ENCODE measurements at regions not wholly inside any gene's neighbourhood (a gene's known extent, or its start where the extent isn't known, plus 50 kb on each side); places are given as distances from the start of the nearest gene placed in this dataset.
"Not testable (repeated sequence)": the region's sequence is repeated elsewhere in the genome, so short reads cannot be mapped to it uniquely, and the experiment has no call there.

- no peak for DNase-seq
These were observed 222.8 kb upstream of the PRKCQ start for GRCh38 chr10:6802759-6803426.

DNA sequence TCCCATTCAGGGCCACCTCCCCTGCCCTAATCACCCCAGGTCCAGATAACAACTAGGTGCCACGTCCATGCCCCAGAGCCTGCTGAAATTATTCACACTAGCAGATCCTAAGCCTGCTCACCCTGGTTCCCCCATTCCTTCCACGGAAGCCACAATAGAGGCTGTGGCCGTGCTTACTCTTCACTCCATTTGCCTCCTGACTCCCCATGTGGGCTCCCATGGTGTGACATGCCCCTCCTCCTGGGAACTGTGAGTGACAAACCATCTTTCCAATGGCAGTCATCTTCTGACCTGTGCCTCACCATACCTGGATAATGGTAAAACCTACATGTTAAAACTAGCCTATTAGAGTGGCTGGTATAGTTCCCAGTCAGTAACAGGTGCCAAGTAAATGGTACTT, 216.2 kb upstream of the PRKCQ start:
- no peak for DNase-seq

DNA sequence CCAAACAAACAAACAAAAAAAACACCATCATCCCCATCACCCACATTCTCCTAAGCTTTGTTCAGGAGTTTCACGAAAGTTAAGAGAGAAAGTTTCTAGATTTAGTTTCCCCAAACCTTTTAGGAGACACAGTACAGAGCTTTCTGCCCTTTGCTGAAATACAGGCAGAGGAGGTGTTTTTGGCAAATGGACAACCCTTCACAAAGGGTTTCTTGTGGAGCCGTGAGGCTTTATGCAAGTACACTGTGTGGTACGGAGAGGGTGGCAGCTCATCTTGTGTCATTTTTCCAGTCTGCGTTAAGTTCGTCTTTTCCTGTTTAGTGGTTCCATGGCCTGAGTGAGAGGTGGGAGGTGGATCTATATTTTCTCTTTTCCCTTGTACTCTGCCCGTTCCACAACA, 215.5 kb upstream of the PRKCQ start:
- no peak for DNase-seq

GRCh38 chr10:6794841-6795240, 214.8 kb upstream of the PRKCQ start:
- not testable (repeated sequence) for DNase-seq

- DNase-seq = no peak
These were observed 214.4 kb upstream of the PRKCQ start for GRCh38 chr10:6794441-6794840.

DNA sequence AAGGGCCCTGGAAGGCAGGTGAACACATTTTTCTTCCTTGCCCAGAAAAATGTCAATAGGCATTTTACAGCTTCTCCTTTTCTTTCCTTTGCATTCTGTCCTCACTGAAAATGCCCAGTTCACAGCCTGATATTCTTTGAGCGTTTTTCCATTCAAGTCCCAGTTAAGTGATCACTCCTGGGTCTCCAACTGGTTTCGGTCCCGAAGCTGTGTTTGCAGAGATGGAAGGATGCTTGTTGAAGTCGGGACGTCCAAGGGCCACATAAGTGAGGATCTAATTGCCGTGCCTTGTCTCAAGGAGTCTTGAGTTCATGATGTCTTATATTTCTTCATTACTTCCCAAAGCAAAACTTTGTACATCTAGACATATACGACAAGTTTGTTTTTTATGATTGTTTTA, 208.7 kb upstream of the PRKCQ start:
- no peak for DNase-seq

DNA sequence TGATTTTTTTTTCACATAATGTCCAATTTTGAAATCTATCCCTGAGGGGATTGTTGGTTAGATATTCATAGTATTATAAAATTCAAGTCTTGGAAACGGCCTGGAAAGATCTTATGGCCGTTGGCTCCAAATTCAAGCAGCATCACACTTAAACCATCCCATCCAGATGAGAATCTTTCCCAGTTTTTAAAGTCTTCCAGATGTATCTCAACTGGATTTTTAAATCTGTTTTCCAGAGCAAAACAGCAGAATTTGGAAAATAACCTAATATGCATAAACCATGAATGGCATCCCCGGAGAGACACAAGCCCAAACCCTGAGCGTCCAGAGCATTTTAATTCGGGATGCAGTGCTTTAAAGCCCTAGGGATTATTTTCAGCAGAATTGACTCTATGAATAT, 208.2 kb upstream of the PRKCQ start:
- DNase-seq = no peak

DNA sequence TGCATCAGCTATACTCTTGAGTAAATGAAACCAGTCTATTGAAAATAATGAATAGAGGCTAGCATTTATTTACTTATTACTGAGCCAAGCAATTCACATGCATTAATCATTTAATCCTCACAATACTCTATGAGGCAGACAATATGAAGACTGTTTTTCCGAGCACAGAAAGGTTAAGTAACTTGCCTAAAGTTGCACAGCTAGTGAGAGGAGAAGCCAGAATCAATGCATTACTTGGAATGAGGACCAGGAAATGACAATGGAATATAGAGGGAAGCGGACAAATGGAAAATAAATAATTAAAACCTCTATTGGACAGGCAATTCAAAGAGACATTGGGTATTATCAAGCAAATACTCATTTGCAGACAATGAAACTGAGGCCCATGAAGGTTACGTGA, 207.6 kb upstream of the PRKCQ start:
- DNase-seq = no peak

GRCh38 chr10:6787091-6787490, 207.0 kb upstream of the PRKCQ start:
- DNase-seq = no peak

DNA sequence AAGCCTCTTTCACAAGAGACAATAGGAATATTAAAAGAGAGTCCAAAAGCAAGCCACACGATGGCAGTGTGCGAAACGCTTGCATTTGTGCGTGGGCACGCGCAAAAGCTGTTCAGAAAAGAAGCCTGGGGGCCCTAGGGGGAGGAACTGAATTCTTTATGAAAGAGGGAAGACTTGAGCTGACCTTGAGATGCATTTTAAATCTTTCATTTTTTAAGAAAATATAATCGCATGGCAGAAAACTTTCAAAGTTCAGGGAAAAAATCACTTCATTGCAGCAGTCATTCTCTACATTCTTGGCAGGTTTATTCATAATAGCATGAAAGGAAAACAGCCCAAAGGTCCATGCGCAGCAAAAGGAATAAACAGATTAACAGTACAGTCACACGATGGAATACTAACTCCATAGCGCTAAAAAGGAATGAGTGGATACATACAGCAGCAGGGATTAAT, 206.5 kb upstream of the PRKCQ start:
- DNase-seq = no peak

- not testable (repeated sequence) for DNase-seq
These were observed 204.4 kb upstream of the PRKCQ start for GRCh38 chr10:6784429-6784828.

GRCh38 chr10:6783471-6783870, 203.4 kb upstream of the PRKCQ start:
- no peak for DNase-seq

GRCh38 chr10:6782378-6782777, 202.3 kb upstream of the PRKCQ start:
- no peak for DNase-seq

- DNase-seq = no peak
These were observed 201.2 kb upstream of the PRKCQ start for GRCh38 chr10:6781133-6781770.

DNA sequence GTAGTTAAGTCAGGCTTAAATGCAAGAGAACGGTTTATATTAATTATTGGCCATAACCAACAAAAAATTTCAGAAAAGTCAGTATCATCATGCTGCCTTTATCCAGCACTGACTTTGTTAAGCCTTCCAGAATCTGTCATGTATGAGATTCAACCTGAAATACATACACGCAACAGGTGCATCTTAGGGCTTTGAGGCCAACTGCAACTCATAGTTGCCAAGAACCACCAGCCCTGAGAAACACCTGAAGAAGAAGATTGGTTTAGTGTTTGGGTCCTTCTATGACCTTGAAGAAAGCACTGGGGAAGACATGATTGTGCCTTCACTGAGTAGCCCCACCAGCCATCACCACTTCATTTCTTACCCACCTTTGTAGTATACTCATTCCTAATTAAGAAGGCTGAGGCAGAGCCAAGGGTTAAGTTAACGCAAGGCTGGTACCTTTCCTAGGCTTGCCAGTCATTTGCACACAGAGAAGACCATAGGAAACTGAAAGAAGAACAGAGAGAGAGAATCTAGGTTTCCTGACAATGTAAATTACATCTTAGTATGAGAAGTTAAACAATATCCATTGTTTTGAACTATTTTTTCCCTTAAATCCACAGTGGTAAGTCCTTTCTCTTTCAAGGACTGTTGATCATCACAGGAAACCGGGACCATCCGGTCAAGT, 200.1 kb upstream of the PRKCQ start:
- no peak for DNase-seq

GRCh38 chr10:6778992-6779701, 199.1 kb upstream of the PRKCQ start:
- DNase-seq = no peak

DNA sequence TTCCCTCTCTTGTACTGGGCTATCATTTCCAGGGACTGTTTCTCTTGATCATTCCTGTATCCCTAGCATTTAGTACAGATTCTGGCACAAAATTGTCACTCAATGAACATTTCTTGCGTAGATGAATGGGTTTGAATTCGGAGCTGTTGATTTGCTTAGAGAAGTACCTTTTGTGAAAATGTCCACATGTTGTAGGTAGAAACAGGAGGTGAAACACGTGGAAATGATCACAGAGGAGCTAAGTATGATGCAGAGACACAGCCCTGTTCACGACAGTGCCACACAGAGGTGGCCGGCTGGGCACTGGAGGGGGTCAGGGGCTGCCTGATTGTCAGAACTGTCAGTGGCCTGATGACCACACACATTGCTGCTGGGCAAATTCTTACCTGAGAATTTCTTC, 196.1 kb upstream of the PRKCQ start:
- no peak for DNase-seq

- DNase-seq = no peak
These were observed 194.3 kb upstream of the PRKCQ start for GRCh38 chr10:6774406-6774805.

DNA sequence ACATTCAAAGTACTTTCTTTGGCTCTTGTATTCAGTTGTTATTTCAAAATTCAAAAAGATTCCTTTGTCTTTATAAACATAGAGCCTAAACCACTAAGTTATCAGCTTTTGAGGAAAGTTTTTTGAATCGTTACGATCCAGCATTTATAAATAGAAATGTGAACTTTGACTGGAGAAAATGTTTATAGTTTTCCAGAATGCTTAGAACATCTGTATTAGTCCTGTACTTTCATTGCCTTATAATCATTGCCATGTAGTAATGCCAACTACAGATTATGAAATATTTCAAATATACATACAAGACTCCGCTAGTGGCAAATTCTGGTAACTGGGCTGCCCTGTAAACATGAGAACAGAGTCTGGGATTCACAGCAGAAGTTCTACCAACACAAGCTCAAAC, 191.3 kb upstream of the PRKCQ start:
- no peak for DNase-seq

DNA sequence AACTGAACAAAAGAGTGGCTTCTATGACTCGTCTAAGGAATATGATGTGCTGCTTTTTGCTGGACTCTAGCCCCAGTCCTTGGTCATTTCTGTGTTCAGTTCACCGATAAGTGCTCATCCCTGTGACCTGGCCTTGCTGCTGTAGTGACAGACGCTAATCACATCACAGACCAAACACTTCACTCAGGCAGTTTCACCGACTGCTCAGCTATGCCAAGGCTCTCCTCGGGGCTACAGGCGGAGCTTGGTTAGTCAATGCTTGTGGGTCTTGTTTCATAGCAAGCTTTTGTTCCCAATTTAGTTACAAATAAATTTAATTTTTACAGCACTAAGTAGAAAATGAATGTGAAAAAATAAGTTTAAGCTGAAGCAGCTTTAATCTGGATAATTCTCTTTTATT, 190.8 kb upstream of the PRKCQ start:
- no peak for DNase-seq

GRCh38 chr10:6769704-6770417, 189.8 kb upstream of the PRKCQ start:
- DNase-seq = no peak

GRCh38 chr10:6766131-6766801, 186.2 kb upstream of the PRKCQ start:
- no peak for DNase-seq

Measured in stimulated activated CD4-positive, alpha-beta T cell treated with anti-CD3 and anti-CD28 coated beads, Interleukin-4, amount 100 ng/mL, for 4 hours (primary cell).